ENCODE measurements at regions not wholly inside any gene's neighbourhood (a gene's known extent, or its start where the extent isn't known, plus 50 kb on each side); places are given as distances from the start of the nearest gene placed in this dataset.

GRCh38 chr12:114265036-114265435 lies 140.9 kb downstream of the TBX5 start:
- TF ChIP-seq CTCF (IDR thresholded peaks at IDR 0.05; ENCODE audit: low read depth, low read length) (no peak), EZH2phosphoT487 (IDR thresholded peaks at IDR 0.05; ENCODE audit: low read depth) (no peak)

Data from OCI-LY3 (cell line).